Putamen (tissue), 1 donor: ENCODE measurements at regions not wholly inside any gene's neighbourhood (a gene's known extent, or its start where the extent isn't known, plus 50 kb on each side); places are given as distances from the start of the nearest gene placed in this dataset.

ENCODE experiments used
- DNase-seq: peaks from one replicate; pipeline ENCODE4 v3.0.0-alpha.2; 2016; ENCODE audit warnings: low spot score

- DNase-seq = no peak
Observed at GRCh38 chr11:116642481-116642880, 130.3 kb downstream of the BUD13 start.

GRCh38 chr11:116641561-116642045 lies 131.2 kb downstream of the BUD13 start:
- DNase-seq = no peak

GRCh38 chr11:116640641-116641402 lies 132.0 kb downstream of the BUD13 start:
- DNase-seq = no peak

GRCh38 chr11:116638463-116638862 lies 134.3 kb downstream of the BUD13 start:
- no peak for DNase-seq

- DNase-seq = no peak
Observed at GRCh38 chr11:116637766-116638165, 135.0 kb downstream of the BUD13 start.

- DNase-seq = no peak
Observed at GRCh38 chr11:116636341-116636929, 136.4 kb downstream of the BUD13 start.

- DNase-seq = no peak
Observed at GRCh38 chr11:116631201-116631600, 141.6 kb downstream of the BUD13 start.

GRCh38 chr11:116618461-116618860 lies 154.3 kb downstream of the BUD13 start:
- no peak for DNase-seq

GRCh38 chr11:116615211-116615865 lies 157.4 kb downstream of the BUD13 start:
- DNase-seq = no peak

- DNase-seq = no peak
Observed at GRCh38 chr11:116614306-116615210, 158.2 kb downstream of the BUD13 start.

- no peak for DNase-seq
Observed at GRCh38 chr11:116613206-116613875, 159.4 kb downstream of the BUD13 start.

GRCh38 chr11:116611998-116612620 lies 160.7 kb downstream of the BUD13 start:
- no peak for DNase-seq

- DNase-seq = no peak
Observed at GRCh38 chr11:116610190-116610589, 162.6 kb downstream of the BUD13 start.

GRCh38 chr11:116607027-116607426 lies 165.8 kb downstream of the BUD13 start:
- DNase-seq = no peak

- no peak for DNase-seq
Observed at GRCh38 chr11:116605543-116606459, 167.0 kb downstream of the BUD13 start.

- no peak for DNase-seq
Observed at GRCh38 chr11:116603728-116604323, 169.0 kb downstream of the BUD13 start.

- no peak for DNase-seq
Observed at GRCh38 chr11:116602637-116602942, 170.2 kb downstream of the BUD13 start.

- peak; percentile 49 for DNase-seq
Observed at GRCh38 chr11:116601814-116602636, 170.8 kb downstream of the BUD13 start.

GRCh38 chr11:116600930-116601329 lies 171.9 kb downstream of the BUD13 start:
- no peak for DNase-seq
